ENCODE measurements at regions not wholly inside any gene's neighbourhood (a gene's known extent, or its start where the extent isn't known, plus 50 kb on each side); places are given as distances from the start of the nearest gene placed in this dataset.

- H3K4me3 ChIP-seq: no peak overlapping the region
- DNase-seq: no peak
- no peaks in the 10 kb centered on the region for H3K36me3 ChIP-seq (ENCODE audit: low read depth, missing control alignments)
- no peak overlapping the region for H3K27ac ChIP-seq
- TF ChIP-seq CTCF (IDR thresholded peaks at IDR 0.05): no peak
- no peak for TF ChIP-seq POLR2A (IDR thresholded peaks at IDR 0.05)
- intact Hi-C loops (cut with DNase I; ENCODE audit: low total_unique reads): no loop called here
- no peaks in the 10 kb centered on the region for H3K4me1 ChIP-seq
- WGBS, 2 donors: 63 to 69% methylated on average over 1 of the region's 1 CpG
- no peaks in the 10 kb centered on the region for H3K9me3 ChIP-seq
- H3K27me3 ChIP-seq: no peaks in the 10 kb centered on the region
Measured at GRCh38 chr12:30145684-30146032, 361.9 kb upstream of the TMTC1 start.

GRCh38 chr12:30144777-30145683 lies 361.3 kb upstream of the TMTC1 start:
- no peak overlapping the region for H3K4me3 ChIP-seq
- TF ChIP-seq POLR2A (IDR thresholded peaks at IDR 0.05): no peak
- no peak for TF ChIP-seq CTCF (IDR thresholded peaks at IDR 0.05)
- no peak for DNase-seq
- H3K4me1 ChIP-seq: no peaks in the 10 kb centered on the region
- H3K9me3 ChIP-seq: no peaks in the 10 kb centered on the region
- H3K36me3 ChIP-seq (ENCODE audit: low read depth, missing control alignments): no peaks in the 10 kb centered on the region
- intact Hi-C loops (cut with DNase I; ENCODE audit: low total_unique reads): no loop called here
- H3K27ac ChIP-seq: no peak overlapping the region
- H3K27me3 ChIP-seq: no peaks in the 10 kb centered on the region
- whole genome bisulfite sequencing, 2 donors: 56 to 82% methylated on average over 1 of the region's 1 CpG

GRCh38 chr12:30142301-30142700 lies 358.6 kb upstream of the TMTC1 start:
- no peak overlapping the region for H3K4me3 ChIP-seq
- TF ChIP-seq CTCF (IDR thresholded peaks at IDR 0.05): no peak
- TF ChIP-seq POLR2A (IDR thresholded peaks at IDR 0.05): no peak
- no peaks in the 10 kb centered on the region for H3K27me3 ChIP-seq
- no peaks in the 10 kb centered on the region for H3K36me3 ChIP-seq (ENCODE audit: low read depth, missing control alignments)
- H3K9me3 ChIP-seq: no peaks in the 10 kb centered on the region
- H3K4me1 ChIP-seq: no peaks in the 10 kb centered on the region
- WGBS, 2 donors: 72 to 87% methylated on average over 2 of the region's 2 CpGs
- intact Hi-C loops (cut with DNase I; ENCODE audit: low total_unique reads): no loop called here
- no peak for DNase-seq
- H3K27ac ChIP-seq: no peak overlapping the region

GRCh38 chr12:30138483-30138882 lies 354.7 kb upstream of the TMTC1 start:
- Histone ChIP-seq H3K36me3 (ENCODE audit: low read depth, missing control alignments) (no peaks in the 10 kb centered on the region), H3K27ac (no peak overlapping the region), H3K27me3 (no peaks in the 10 kb centered on the region), H3K9me3 (no peaks in the 10 kb centered on the region), H3K4me3 (no peak overlapping the region), H3K4me1 (no peaks in the 10 kb centered on the region)
- DNase-seq: no peak
- intact Hi-C loops (cut with DNase I; ENCODE audit: low total_unique reads): no loop called here
- TF ChIP-seq POLR2A (IDR thresholded peaks at IDR 0.05): no peak
- TF ChIP-seq CTCF (IDR thresholded peaks at IDR 0.05): no peak
- 62 to 69% methylated on average over 2 of the region's 2 CpGs for WGBS, 2 donors

- no peaks in the 10 kb centered on the region for H3K9me3 ChIP-seq
- TF ChIP-seq CTCF (IDR thresholded peaks at IDR 0.05) (no peak), POLR2A (IDR thresholded peaks at IDR 0.05) (no peak)
- H3K27ac ChIP-seq: no peak overlapping the region
- no peaks in the 10 kb centered on the region for H3K4me1 ChIP-seq
- intact Hi-C loops (cut with DNase I; ENCODE audit: low total_unique reads): no loop called here
- no peak for DNase-seq
- no peak overlapping the region for H3K4me3 ChIP-seq
- no peaks in the 10 kb centered on the region for H3K36me3 ChIP-seq (ENCODE audit: low read depth, missing control alignments)
- no peaks in the 10 kb centered on the region for H3K27me3 ChIP-seq
- WGBS, 2 donors: 58% methylated on average over 2 of the region's 2 CpGs
Measured at GRCh38 chr12:30136696-30137095, 353.0 kb upstream of the TMTC1 start.

All from testis (tissue), 2 donors.